ENCODE measurements at regions not wholly inside any gene's neighbourhood (a gene's known extent, or its start where the extent isn't known, plus 50 kb on each side); places are given as distances from the start of the nearest gene placed in this dataset.

- Histone ChIP-seq H3K18ac (ENCODE audit: insufficient read length, low read depth, low read length) (no peak overlapping the region), H3K9me3 (ENCODE audit: control insufficient read depth, low read depth, low read length) (no peaks in the 10 kb centered on the region), H3K27me3 (ENCODE audit: insufficient read depth, low read length) (no peaks in the 10 kb centered on the region), H3T11ph (ENCODE audit: low read length) (no peak overlapping the region), H2BK12ac (ENCODE audit: insufficient read length, low read depth, low read length) (no peak overlapping the region), H2BK20ac (ENCODE audit: low read depth, low read length, poor library complexity, severe bottlenecking) (no peak overlapping the region), H3K23ac (ENCODE audit: insufficient read length, low read depth, low read length) (no peak overlapping the region), H3K27ac (ENCODE audit: insufficient read length, low read depth, low read length) (no peak overlapping the region), H3K79me1 (ENCODE audit: insufficient read depth, low read depth, low read length, poor library complexity, severe bottlenecking) (no peaks in the 10 kb centered on the region), H3K56ac (ENCODE audit: insufficient read length, low read depth, low read length) (no peak overlapping the region), H4K20me1 (ENCODE audit: control insufficient read depth, insufficient read depth, insufficient read length) (no peaks in the 10 kb centered on the region), H3K4me2 (ENCODE audit: insufficient read depth, insufficient read length, low read length) (no peak overlapping the region), H2AK5ac (ENCODE audit: insufficient read length, low read length) (no peak overlapping the region), H3K23me2 (ENCODE audit: insufficient read length, low read depth, low read length, poor library complexity, severe bottlenecking) (no peaks in the 10 kb centered on the region), H2AFZ (ENCODE audit: low read length) (no peak overlapping the region), H3K4ac (ENCODE audit: low read depth, low read length) (no peak overlapping the region), H4K8ac (replicated peaks; ENCODE audit: insufficient read length, low read depth, low read length) (no peak overlapping the region), H3K9ac (ENCODE audit: extremely low read depth, insufficient read length, low read length) (no peak overlapping the region), H3K79me2 (ENCODE audit: insufficient read depth, low read length) (no peaks in the 10 kb centered on the region), H3K14ac (ENCODE audit: insufficient read depth, low read length) (no peak overlapping the region), H2BK120ac (ENCODE audit: low read depth, low read length, poor library complexity, severe bottlenecking) (no peak overlapping the region), H2BK5ac (ENCODE audit: insufficient read length, low read length) (no peak overlapping the region), H2BK15ac (ENCODE audit: low read depth, low read length) (no peak overlapping the region), H4K91ac (ENCODE audit: insufficient read length, low read depth, low read length) (no peak overlapping the region), H4K5ac (ENCODE audit: insufficient read length, low read depth, low read length) (no peak overlapping the region), H3K4me1 (ENCODE audit: insufficient read depth, low read length) (no peaks in the 10 kb centered on the region)
- Mint-ChIP-seq H3K27ac (no peak overlapping the region), H3K4me3 (no peak overlapping the region), H3K4me1 (peaks cover 2 to 5% of the 10 kb centered on the region in 2 experiments; a peak in 3 of 4 replicates), H3K27me3 (ENCODE audit: low read depth) (no peaks in the 10 kb centered on the region; the same call in 1 of the 2 replicates), H3K9me3 (no peaks in the 10 kb centered on the region), H3K36me3 (ENCODE audit: insufficient read depth in 1 of 3, low read depth in 3 of 3) (no peaks in the 10 kb centered on the region)
- no peak for DNase-seq
- whole genome bisulfite sequencing (ENCODE audit: extremely low coverage, insufficient read length, low lambda C conversion rate) = no CpG with 5 or more reads among the region's 6 CpGs
- TF ChIP-seq, protein P1, sequence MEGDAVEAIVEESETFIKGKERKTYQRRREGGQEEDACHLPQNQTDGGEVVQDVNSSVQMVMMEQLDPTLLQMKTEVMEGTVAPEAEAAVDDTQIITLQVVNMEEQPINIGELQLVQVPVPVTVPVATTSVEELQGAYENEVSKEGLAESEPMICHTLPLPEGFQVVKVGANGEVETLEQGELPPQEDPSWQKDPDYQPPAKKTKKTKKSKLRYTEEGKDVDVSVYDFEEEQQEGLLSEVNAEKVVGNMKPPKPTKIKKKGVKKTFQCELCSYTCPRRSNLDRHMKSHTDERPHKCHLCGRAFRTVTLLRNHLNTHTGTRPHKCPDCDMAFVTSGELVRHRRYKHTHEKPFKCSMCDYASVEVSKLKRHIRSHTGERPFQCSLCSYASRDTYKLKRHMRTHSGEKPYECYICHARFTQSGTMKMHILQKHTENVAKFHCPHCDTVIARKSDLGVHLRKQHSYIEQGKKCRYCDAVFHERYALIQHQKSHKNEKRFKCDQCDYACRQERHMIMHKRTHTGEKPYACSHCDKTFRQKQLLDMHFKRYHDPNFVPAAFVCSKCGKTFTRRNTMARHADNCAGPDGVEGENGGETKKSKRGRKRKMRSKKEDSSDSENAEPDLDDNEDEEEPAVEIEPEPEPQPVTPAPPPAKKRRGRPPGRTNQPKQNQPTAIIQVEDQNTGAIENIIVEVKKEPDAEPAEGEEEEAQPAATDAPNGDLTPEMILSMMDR (conservative IDR thresholded peaks at IDR 0.05) = no peak
Measured at GRCh38 chr9:18071651-18072060, 402.3 kb upstream of the ADAMTSL1 start.
